HG03025 (cell line): ENCODE measurements at regions not wholly inside any gene's neighbourhood (a gene's known extent, or its start where the extent isn't known, plus 50 kb on each side); places are given as distances from the start of the nearest gene placed in this dataset.
"Not testable (repeated sequence)": the region's sequence is repeated elsewhere in the genome, so short reads cannot be mapped to it uniquely, and the experiment has no call there.

Experiments
- ATAC-seq: cut with Tn5 transposase; IDR thresholded peaks from one replicate; pipeline ENCODE4 v1.9.1; 2021; ENCODE audit warnings: mild to moderate bottlenecking, moderate library complexity; ENCODE audit not compliant: unreplicated experiment, low FRiP score

DNA sequence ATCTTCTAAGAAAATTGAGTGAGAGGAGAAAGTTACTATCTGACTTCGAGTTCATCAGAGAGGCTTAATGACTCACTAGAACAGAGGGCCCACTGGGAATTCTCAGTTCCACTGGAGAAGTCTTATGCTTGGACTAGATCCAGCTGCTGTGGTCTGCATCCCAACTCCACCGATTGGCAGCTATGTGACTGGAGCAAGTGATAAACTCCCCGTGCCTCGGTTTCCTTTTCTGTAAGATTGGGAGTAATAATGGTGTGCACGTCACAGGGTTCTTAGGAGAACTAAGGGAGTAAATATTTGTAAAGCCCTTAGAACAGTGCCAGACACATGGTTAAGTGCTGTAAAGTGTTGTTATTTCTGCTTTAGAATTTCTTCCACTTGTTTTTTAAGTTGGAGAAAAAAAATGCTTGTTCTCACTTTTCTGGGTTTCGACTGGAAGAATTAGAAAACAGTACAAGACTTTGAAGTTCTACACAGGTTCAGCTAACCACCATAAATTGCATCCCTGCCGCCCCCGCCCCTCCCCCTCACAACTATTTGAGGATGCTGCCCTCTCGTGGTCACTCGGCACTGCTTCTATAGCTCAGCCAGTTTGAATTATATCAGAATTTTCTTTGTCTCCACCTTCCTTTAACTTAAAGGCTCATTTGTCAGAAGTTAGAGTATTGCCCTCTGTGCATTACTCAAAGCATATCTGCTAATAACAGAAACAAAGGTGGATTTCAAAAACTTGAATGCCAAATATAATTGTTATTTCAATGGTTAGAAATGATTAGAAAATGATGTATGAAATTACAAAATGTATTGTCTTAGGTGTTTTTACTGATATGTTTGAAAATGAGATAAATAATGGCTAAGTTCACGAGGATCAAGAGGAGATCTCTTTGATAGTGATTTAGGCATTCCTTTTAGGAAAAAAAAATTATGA lies 95.0 kb upstream of the IFNGR1 start:
- no peak for ATAC-seq

DNA sequence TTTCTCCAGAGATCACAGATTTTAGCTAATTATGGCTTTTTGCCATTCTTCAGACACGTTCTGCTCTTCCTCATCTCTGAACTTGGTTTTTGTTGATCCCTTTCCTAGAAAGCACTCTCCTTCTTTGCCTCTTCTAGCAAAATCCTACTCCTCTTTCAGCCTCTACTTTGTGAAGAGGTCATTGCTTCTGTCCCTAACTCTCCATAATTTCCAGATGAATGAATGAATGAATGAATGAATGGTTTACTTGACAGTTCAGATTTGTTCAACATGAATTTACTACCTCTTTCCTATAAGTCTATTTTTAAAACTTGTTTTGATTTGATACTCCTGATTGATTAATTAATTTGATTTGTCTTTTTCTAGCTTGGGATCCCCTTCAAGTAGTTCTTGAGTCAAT lies 94.0 kb upstream of the IFNGR1 start:
- no peak for ATAC-seq

- ATAC-seq, result no peak
These were observed 92.8 kb upstream of the IFNGR1 start for GRCh38 chr6:137311940-137312339.

DNA sequence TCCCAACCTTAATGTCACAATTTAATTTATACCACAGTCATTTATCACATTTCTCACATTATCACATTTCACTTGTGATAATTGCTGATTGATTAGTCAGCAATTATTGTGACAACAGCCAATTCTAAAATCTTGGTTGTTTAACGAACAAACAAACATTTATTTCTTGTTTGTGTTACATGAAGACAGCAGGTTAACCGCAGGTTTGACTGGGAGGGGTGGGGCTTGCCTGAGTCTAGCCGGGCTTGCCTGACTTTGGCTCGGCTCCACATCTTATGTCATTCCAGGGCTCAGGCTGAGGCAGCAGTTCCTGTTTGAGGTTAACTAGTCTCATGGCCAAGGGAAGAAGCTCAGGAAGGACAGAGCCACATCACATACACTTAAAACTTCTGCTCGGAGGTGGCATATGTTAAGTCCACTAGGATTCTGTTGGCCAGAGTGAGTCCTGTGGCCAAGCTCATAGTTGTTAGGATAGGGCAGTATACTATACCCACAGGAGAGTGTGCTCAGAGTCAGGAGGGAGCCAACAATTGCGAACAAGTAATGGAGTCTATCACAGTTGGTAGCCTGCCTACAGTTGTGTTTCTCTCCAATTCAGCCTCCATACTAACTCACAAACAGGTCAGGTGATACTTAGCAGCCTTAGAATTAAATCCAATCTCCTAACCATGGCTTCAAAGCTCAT lies 90.0 kb upstream of the IFNGR1 start:
- ATAC-seq, result no peak

DNA sequence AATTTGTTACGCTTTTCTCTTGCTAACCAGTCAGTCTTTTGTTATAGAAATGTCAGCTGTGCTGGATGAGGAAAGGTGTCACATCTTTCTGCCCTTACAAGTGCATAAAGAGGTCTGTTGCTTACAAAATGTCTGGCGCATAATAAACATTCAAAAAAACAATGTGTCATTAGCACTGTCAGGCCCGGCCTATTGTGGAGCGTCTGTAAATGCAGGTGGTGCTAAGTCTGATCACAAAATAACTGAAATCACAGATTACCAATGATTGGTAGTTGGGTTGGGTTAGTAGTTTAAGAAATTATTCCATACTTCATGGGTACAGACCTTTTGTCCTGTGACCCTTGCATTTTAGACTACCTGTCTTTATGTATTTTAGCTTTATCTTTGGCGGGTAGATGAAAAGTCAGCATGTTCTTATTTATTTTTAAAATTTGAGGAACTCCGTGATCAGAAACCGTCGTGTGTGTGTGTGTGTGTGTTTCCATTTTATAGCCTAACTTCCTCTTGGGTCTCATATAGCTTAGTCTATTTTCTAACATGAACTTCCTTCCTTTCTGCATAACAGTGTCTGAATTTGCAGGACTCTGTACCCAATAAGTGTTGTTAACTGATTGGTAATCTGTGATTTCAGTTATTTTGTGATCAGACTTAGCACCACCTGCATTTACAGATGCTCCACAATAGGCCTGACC lies 88.1 kb upstream of the IFNGR1 start:
- ATAC-seq, result no peak

DNA sequence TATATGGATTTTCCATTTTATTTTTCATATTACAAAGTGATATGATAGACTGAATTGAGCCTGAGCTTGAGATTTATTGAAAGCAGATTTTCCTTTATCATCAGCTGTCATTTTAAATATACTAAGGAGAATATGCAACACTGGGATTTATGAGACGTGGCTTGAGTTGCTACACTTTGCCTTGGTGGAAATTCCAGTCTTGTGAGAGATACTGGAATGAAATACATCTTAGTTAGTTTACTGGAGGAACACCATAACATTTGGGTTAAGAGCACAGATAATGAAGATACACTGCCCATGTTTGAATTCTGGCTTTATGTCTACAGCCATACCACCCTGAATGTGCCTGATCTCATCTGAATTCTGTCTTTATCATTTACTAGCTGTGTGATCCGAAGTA lies 86.5 kb upstream of the IFNGR1 start:
- no peak for ATAC-seq

DNA sequence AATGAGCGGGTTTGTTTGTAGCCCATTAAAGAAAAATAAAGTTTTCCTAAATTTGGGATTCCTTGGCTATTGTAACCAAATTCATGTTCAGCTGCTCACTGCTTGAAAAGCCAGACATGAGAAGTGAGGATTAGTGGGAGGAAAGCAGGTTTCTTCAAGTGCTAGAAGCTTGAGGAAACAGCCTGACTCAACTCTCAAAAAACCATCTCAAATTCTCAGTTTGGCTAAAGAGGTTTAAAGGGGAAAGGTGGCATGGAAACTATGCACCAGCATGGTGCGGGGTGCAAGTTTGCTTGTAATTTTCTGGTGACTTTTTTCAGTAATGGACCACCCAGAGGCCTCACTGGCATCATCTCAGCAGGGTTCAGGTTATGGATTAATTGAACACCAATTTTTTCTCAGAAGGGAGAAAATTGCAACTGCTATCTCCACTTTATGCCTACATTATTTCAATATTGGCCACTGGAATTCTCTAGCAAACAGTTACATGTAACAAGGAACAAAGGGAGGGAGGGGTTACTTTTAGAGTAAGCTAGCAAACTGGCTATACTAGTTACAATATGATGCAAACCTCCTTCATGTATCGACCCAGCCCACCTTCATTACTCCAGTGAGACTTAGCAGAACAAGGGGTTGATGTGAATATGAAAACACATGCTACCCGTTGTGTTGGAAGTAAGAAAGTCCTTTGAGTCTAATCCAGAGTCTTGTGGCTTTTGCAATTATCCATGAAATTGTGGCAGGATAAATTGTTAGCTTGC lies 85.0 kb upstream of the IFNGR1 start:
- no peak for ATAC-seq

DNA sequence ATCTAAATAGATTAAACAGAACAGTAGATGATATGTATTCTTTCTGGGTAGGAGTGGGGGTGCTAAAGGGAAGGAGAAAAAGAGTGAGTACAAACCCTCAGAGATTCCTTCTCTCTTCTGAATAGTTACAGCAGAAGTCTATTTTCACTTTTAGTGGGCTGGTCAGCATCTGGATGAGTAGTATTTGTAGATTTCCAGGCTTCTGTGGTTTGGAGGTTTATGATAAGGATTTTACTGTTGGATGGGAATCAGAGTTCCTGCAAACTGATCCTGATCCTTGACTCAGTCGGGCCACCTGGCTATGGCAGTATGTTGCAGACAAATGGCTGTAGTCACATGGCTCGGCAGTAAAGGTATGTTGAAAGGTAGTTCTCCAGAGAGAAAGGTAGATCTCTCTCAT lies 84.3 kb upstream of the IFNGR1 start:
- no peak for ATAC-seq

DNA sequence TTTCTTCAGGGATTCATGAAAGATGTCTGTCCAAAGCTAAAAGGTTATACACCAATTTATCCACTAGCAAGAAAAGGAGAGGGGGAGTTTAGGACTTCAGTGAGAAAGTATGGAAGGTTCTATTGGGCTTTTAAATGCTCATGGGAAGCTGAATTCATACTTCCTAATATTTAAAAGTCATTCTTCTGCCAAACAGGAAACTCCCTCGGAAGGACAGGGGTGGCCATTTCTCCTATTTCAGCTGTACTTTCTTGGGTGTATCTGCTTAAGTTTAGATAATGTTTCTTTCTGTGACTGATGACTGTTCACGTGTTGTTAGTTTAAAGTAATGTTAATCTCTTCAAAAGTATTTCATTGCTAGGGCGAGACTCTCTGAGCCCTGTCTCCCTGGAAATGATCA lies 80.5 kb upstream of the IFNGR1 start:
- ATAC-seq, result no peak

GRCh38 chr6:137297887-137298286 lies 78.7 kb upstream of the IFNGR1 start:
- ATAC-seq, result no peak

GRCh38 chr6:137292326-137292725 lies 73.1 kb upstream of the IFNGR1 start:
- not testable (repeated sequence) for ATAC-seq

- ATAC-seq, result no peak
These were observed 72.3 kb upstream of the IFNGR1 start for GRCh38 chr6:137291441-137291840.

DNA sequence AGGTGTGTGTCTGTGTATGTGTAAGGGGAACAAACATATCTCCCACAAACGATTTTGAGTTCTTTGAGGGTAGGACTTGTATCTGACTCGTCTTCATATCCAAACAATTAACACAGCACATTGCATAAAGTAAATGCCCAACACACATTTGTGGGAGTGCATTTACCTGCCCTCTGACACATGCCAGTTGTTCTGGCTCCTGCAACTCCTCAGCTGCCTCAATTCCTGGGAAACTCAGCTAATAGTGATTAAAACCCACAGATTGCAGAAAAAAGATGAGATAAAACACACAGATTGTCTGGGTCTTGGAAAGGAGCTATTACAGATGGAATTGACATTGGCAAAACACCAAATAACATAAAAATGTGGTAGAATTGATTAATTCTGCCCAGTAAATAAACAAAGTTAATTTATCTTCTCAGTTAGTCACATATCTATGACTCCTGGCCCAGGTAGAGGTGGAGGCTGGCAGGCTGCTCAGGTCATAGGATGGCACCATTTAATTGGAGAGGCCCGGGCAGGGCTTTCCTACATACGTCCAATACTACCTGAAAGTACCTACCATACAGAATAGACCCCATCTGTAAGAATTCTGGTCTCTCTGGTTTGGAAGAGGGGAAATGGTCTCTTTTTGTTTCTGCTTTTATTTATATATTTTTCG lies 71.5 kb upstream of the IFNGR1 start:
- ATAC-seq, result no peak

- no peak for ATAC-seq
These were observed 67.7 kb upstream of the IFNGR1 start for GRCh38 chr6:137286916-137287315.

GRCh38 chr6:137286368-137286767 lies 67.2 kb upstream of the IFNGR1 start:
- no peak for ATAC-seq

DNA sequence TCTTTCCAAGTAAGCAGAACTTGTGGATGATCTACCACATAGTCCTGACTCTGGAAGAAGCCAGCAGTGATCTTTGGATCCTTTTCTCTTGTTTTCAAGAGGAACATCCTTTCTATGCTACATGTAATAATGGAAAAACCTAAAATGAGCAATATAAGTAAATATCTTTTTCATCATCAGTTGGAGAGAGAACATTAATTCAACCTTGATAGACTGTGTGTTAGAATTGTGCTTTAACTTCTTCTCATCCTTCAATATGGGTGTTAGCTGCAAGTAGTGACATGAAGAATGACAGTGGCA lies 65.6 kb upstream of the IFNGR1 start:
- ATAC-seq, result no peak

DNA sequence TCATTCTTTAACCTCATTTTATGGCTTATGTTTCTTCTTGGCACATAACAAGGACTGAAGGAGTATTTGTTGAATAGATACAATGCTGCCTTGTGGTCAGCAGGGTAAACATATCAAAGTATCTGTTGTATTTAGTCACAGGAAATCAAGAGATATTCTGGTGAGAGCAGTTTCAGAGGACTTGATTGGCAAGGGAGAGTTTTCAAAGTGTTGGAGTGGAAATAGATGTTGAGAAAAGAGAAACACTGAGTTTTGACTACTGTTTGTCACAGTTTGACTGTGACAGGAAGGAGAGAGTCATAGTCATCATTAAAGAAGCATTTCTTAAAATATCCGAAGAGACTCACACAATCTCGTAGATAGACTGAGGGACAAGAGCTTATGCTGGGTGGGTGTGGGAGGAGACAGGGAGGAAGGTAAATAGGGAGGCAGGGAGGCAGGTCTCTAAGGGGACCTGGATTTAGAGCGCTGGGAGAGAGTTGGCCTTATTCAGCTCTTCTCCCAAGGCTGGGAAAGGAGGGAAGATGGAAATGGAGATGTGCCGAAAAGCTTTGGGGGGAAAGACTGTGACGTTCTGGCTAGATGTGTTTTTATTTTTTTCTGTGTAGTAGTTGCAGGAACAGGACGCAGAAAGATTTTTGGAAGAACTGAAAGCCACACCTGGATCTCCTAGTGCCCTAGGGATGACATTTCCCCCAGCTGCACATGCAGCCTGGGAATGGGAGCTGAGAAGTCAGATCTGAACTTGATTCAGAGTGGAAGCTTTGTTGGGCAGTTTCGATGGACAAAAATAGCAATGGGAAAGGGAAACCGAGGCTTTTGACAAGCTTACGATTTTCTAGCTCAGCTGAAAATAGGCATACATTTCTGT lies 65.0 kb upstream of the IFNGR1 start:
- ATAC-seq, result peak; percentile 70

- ATAC-seq, result no peak
These were observed 63.9 kb upstream of the IFNGR1 start for GRCh38 chr6:137283080-137283479.

DNA sequence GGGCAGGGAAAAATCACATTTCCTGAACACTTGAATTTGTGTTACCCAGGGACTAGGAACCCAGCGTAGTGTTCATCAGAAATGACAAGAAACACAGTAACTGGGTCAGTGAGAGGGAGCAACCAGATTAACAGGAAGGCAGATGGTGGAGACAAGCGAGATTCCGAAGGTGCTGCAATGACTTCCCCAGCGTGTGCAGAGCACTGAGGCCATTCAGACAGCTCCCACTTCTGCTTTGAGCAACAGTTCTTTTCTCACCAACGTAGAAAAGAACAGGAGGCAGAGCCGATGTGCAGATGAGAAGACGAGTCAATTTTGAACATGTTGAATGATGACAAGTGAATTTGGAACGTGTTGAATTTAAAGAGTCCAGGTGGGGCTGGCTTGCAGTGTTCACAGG lies 63.1 kb upstream of the IFNGR1 start:
- no peak for ATAC-seq
